Left kidney (tissue), 1 donor: ENCODE measurements at regions not wholly inside any gene's neighbourhood (a gene's known extent, or its start where the extent isn't known, plus 50 kb on each side); places are given as distances from the start of the nearest gene placed in this dataset.
"Not testable (repeated sequence)": the region's sequence is repeated elsewhere in the genome, so short reads cannot be mapped to it uniquely, and the experiment has no call there.

ENCODE experiments used
- DNase-seq: peaks from one replicate; pipeline ENCODE4 v3.0.0-alpha.2; 2013

GRCh38 chr1:106249810-106250209 lies 806.7 kb upstream of the PRMT6 start:
- no peak for DNase-seq

GRCh38 chr1:106254748-106255147 lies 801.7 kb upstream of the PRMT6 start:
- no peak for DNase-seq

DNA sequence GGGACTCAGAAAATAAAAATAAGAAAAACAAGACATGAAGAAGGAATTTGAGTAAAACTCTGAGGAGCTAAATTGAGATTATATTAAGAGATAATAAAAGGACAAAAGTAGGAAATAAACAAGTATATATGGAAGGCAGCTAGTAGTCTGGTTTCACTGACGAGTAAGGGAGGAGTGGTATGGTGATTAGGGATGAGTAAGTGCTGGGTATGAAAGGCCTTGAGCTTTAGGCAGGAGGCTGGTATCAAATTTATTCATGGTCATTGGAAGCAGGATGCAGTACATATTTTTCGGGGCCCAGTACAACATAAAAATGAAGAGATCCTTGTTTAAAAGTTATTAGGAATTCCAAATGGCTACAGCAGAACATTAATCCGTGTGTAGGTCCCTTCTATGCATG lies 789.7 kb upstream of the PRMT6 start:
- DNase-seq, result no peak

DNA sequence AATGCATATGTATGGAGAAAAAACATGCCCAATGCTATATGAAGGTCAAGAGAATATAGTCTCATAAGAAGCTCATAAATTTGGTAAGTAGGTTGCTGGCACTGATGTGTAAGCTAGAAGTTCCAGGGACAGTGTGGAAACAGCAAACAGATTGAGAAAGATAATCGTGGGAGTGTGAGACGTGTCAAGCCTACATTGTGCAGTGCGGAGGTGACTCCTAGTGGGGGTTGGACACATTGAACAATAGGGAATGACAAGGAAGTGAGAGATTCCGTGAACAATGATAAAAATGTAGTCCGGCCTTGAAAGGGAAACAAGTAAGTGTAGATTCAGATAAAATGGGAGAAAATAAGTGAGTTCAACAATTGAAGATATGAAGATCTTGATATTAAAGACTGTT lies 788.4 kb upstream of the PRMT6 start:
- peak; percentile 5 for DNase-seq

DNA sequence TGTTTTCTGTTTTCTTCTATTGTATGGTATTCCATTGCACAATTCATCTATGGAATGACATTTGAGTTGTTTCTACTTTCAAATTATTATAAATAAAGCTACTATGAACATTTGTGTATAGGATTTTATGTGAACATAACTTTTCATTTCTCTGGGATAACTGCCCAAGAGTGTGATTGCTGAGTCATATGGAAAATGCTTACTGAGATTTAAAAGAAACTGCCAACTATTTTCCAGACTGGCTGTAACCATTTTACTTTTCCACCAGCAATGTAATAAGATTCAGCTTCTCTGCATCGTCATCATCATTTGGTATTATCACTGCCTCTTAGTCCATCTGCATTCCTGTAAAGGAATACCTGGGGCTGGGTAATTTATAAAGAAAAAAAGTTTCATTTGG lies 779.6 kb upstream of the PRMT6 start:
- DNase-seq, result no peak

DNA sequence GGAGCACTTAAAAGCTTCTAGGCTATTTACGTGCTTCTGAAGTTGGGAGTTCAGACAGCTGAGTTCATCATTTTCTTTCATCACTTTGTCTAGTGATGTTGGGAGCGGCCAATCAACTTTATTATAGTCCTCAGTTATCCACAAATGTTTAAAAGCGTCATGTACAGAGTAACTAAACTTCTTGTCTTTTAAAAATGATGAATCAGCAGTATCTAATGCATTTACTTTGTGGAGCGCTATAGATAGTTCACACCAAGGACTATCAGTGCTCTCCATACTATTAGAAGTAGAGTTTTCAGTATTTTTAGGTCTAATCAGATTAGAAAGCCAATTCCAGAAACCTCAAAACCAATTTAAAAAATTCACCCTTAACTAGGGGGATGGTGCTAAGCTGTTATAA lies 778.7 kb upstream of the PRMT6 start:
- DNase-seq, result no peak

GRCh38 chr1:106278716-106279115 lies 777.8 kb upstream of the PRMT6 start:
- DNase-seq, result no peak

- no peak for DNase-seq
Observed at GRCh38 chr1:106289265-106289928, 767.1 kb upstream of the PRMT6 start.

DNA sequence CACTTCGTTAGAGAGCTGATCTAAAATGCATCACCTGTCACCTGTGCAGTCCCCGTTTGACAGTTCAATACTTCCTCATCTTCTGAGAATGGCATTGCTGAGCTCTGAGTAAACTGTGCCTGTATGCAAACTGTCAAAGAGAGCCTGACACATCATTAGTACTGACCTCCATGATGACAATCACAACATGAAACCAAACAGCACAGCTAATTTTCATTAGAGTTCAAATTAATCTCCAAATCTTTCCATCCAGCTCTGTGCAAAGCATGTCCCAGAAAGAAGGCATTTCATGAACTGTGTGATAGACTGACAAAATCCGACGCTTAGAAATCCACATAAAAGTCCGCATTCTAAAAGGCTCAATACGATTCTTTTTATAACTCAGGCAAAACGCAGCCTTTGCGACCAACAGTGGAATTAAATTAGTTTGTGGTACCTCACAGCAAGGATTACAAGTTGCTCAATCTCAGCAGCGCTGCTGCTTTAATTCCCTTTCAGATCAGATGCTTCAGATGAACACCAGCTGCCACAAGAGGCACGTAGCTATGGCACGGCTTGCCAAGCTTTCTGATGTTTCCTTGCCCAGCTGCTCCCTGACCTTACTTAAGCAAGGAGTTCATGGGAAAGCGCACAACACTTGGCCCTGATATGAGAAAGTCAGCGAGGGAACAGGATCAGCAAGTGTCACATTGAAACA lies 765.5 kb upstream of the PRMT6 start:
- DNase-seq, result no peak

DNA sequence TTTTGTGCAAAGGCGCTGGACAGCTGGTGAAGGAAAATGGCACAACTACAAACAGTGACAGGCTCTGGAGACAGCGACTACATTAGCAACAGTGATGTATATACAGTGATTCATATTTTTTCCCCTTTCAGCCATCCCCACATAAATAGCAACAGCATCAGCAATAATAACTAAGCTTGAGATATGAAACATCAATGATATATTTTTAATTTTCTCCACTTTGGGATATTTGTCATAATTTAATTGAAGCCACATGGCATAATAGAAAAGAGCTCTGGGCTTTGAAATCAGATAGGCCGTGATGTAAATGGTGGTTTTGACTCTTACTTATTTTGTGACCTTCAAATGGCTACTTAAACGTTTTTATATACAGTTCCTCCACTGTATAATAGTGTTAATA lies 764.3 kb upstream of the PRMT6 start:
- no peak for DNase-seq

DNA sequence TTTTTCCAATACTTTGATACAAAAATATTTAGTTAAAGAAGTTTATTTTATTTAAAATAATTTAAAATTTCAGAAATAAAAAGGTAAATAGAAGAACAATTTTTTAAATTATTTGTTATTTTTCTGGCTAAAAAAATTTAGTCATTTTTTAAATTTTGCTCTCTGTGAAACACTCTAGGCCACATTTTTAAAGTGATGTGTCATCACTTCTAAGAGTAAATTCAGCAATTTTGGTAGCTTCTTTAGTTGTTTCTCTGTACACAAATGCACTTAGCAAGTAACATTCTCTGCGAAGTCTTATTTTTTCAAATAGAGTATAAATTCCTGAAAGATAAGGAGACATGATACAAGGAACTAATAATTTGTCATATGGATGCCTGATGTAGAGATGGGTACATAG lies 760.0 kb upstream of the PRMT6 start:
- no peak for DNase-seq

GRCh38 chr1:106304106-106304505 lies 752.4 kb upstream of the PRMT6 start:
- no peak for DNase-seq

DNA sequence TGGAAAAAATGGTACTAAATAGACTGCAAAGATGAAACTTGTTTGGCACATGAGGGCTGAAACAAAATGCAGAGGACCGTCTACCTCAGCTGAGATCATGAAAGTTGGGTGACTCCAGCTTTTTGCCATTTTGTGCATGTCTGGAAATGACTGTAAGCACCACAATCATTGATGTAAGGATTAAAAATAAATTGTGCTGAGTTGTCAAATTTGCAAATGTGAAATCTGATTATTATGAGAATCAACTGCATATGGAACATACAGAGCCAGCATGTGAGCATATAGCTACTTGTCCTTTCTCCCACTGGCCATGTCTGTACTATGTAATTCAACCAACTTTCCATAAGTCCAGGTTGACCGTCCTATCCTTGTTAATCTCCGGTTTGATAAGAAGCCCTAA lies 736.9 kb upstream of the PRMT6 start:
- DNase-seq, result no peak

- DNase-seq, result no peak
Observed at GRCh38 chr1:106325600-106325999, 730.9 kb upstream of the PRMT6 start.

GRCh38 chr1:106344494-106344893 lies 712.0 kb upstream of the PRMT6 start:
- no peak for DNase-seq

- DNase-seq, result no peak
Observed at GRCh38 chr1:106360252-106360651, 696.2 kb upstream of the PRMT6 start.

- no peak for DNase-seq
Observed at GRCh38 chr1:106366627-106367319, 689.7 kb upstream of the PRMT6 start.

DNA sequence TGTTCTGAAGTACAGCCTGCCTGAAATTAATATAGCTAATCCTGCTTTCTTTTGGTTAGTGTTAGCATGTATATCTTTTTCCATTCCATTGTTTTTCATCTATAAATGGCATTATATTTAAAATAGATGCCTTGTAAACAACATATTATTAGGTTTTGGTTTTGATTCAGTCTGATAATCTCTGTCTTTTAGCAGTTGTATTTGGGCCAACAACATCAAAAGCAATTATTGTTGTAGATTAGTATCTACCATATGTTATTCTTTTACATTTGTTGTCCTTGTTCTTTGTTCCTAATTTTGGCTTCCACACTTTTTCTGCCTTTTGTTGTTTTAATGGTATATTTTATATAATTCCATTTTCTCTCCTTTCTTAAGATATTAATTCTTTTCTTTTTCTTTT lies 678.2 kb upstream of the PRMT6 start:
- no peak for DNase-seq

DNA sequence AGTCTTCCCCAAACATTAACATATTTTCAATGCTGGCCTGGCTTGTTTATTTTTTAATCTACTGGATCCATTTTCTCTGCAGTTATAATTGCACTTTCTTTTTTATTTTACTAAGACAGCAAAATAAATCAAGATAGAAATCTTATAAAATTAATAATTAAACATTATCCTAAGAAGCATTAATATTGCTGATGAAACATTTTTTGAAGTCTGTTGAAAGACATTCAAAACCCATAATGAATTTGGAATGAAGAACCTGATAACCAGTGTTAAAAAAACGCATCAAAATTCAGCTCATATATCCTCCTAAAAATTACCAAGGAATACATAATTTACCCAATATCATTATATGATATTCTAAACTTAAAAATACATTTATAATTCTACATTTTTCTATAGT lies 675.7 kb upstream of the PRMT6 start:
- no peak for DNase-seq

GRCh38 chr1:106389160-106389559 lies 667.3 kb upstream of the PRMT6 start:
- not testable (repeated sequence) for DNase-seq

DNA sequence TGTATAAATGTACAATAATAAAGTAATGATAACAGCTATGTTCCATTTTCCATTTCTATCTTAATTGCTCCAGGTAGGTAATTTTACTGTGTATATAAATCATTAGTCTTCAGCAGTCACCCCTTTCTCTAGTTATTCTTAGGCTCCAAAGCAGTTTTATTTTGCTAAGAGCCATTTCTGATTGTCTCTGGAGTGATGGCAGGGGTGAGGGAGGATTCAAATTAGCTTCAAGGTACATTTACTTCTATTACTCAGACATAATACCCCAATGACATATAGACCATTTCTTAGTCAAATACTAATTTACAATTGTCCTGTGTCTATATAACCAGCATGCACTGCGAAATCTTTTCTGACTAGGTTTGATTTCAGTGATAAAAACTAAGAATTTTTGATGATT lies 663.4 kb upstream of the PRMT6 start:
- no peak for DNase-seq

- DNase-seq, result no peak
Observed at GRCh38 chr1:106396020-106396419, 660.5 kb upstream of the PRMT6 start.

DNA sequence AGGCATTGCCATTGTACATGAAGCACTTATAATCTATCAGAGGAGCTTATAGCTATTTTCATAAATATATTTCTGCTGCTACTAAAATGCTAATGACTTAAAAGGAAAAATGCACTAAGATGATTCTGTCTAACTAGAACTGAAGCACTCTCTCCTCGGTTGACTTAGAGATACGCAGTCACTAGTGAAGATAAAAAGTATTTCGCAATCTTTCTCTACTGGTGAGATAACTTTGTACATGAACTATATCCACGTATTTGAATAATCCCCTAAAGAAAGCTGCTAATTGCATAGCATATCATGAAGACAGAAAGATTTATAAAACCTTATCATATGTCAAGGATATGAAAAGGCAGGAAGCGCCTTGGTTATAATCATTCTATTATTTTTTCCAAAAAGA lies 658.1 kb upstream of the PRMT6 start:
- no peak for DNase-seq

GRCh38 chr1:106406114-106406513 lies 650.4 kb upstream of the PRMT6 start:
- DNase-seq, result no peak
